Breast epithelium (tissue), 3 donors: ENCODE measurements at regions not wholly inside any gene's neighbourhood (a gene's known extent, or its start where the extent isn't known, plus 50 kb on each side); places are given as distances from the start of the nearest gene placed in this dataset.

ENCODE experiments used
- POLR2AphosphoS5 ChIP-seq, 3 donors: sonication (generic); formaldehyde crosslinking; IDR thresholded peaks; one replicate each; pipeline ENCODE4 v1.6.1; 2017; ENCODE audit warnings: antibody characterized with exemption in 3 of 3
- TF ChIP-seq, protein P1 (sequence below), 3 donors: fragments of 450-650 bp; IDR thresholded peaks; one replicate each; pipeline ENCODE4 v1.5.1; 2016 to 2017; ENCODE audit warnings: antibody characterized with exemption in 3 of 3, mild to moderate bottlenecking in 3 of 3, moderate library complexity in 3 of 3

DNA sequence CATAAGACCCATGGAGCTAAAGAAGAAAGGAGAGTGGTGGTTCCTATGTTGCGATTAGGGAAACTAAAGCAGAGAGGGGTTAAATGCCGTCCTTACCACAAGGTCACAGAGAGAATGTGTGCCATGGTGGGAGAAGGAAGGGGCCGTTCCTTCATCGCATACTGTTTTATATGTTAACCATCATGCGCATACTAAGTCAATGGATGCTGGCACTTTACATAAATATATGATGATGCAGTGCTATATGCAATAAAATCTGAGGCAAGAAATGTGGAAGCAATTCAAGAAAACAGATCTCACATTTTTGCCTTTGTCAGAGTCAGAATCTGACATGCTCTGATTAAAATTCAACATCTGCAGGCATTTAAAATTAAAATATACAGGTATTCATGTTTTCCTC is 168.1 kb downstream of the BMP4 start:
- TF ChIP-seq POLR2AphosphoS5 (IDR thresholded peaks at IDR 0.05): no peak
- TF ChIP-seq, protein P1, sequence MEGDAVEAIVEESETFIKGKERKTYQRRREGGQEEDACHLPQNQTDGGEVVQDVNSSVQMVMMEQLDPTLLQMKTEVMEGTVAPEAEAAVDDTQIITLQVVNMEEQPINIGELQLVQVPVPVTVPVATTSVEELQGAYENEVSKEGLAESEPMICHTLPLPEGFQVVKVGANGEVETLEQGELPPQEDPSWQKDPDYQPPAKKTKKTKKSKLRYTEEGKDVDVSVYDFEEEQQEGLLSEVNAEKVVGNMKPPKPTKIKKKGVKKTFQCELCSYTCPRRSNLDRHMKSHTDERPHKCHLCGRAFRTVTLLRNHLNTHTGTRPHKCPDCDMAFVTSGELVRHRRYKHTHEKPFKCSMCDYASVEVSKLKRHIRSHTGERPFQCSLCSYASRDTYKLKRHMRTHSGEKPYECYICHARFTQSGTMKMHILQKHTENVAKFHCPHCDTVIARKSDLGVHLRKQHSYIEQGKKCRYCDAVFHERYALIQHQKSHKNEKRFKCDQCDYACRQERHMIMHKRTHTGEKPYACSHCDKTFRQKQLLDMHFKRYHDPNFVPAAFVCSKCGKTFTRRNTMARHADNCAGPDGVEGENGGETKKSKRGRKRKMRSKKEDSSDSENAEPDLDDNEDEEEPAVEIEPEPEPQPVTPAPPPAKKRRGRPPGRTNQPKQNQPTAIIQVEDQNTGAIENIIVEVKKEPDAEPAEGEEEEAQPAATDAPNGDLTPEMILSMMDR (IDR thresholded peaks at IDR 0.05): no peak
